ENCODE measurements at regions not wholly inside any gene's neighbourhood (a gene's known extent, or its start where the extent isn't known, plus 50 kb on each side); places are given as distances from the start of the nearest gene placed in this dataset.

DNA sequence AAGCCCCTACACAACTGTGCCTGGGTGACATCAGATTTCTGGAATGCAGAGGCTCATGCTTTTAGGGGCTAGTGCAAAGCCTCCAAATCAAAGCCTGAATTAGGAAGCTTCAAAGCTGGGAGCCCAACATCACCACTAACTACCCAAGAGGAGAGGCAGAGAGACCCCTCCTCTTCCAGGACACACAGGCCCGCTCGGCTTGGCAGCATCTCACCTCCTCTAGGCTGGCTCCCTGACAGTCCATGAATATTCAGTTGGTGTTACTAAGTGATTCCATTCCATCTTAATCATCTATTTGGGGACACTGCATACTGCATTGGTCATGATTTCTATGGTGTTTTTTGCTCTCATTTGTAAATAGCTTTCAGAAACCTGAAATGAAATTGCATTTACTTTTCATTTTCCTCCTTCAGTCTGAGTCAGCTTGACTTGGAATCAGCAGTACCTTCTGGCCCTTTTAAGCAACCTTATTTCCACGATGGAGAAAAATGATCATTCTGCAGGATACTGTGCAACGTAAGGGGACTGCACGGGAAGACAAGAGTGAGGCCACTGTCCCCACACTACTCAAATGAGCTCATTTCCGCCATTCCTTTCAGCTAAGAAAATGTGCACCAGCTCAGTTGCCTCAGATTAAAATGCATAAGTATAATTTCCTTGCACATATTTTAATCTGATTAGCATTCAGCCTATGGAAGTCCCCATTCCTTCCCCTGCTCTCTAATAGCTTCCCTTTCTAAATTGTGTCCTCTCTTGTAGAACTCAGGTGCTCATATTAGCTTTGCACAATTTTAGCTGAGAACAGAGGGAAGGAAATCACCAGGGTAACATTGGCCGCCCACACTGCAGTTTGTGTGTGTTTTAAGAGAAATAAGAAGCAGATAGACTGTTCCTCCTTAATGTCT is 219.9 kb downstream of the RFC3 start:
- FAIRE-seq (no peak), DNase-seq (ENCODE audit: low spot score) (no peak)

DNA sequence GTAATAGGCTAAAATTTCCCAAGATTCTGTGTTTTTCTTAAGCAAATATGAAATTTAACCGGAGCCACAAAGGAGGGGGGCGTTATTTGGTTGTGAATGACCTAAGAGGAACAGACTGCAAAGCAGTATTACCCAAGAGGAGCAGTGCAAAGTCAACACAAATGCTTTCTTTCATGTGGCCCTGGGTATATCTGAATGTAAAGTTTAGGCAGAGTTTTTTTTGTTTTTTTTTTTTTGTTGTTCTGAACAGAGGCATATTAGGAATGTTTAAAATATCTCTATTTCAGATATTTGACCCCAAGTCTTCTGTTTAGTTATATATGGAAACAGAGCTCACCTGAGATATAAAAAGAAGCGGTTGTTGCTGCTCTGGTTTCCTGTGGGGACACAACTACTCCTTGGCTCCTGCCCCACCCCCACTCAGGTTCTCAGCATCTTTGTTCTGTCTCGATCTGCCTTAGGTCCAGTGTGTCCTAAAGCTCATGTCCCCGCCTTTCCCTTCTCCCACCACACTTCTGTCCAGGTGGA is 220.7 kb downstream of the RFC3 start:
- no peak for DNase-seq (ENCODE audit: low spot score)
- FAIRE-seq: no peak

DNA sequence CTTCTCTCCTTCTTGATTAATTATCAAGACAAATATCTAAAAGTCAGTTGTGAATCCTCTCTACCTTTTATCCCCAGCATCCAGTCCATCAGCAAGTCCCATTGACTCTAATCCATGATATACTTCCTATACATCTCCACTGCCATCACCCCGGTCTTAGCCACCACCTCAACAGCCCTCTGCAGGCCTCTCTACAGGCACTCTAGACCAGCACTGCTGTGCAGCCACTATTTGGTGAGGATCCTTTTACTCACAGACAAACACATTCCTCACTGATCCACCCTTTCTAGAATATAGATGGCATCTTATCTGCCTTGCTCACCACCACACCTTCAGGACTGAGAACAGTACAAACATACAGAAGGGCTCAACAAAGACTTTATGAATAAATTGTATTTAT is 221.7 kb downstream of the RFC3 start:
- no peak for DNase-seq (ENCODE audit: low spot score)
- FAIRE-seq: no peak

DNA sequence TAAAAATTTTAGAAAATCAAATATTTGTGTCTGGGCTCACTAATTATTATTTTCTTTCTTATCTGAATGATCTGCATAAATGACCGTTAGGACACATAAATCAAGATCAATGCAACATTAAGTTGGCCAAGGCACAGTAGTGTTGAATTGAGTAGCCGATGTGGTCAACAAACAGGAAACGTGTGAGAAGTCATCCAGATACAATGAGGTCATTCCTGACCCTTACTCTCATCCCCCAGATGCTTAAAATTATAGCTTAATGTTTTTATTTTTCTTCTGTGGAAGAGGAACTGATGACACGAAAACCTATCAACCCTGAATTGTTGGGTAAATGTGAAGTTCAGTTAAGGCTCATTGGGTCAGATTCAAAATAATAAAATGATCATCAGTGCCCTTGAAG is 222.9 kb downstream of the RFC3 start:
- FAIRE-seq (no peak), DNase-seq (ENCODE audit: low spot score) (no peak)

DNA sequence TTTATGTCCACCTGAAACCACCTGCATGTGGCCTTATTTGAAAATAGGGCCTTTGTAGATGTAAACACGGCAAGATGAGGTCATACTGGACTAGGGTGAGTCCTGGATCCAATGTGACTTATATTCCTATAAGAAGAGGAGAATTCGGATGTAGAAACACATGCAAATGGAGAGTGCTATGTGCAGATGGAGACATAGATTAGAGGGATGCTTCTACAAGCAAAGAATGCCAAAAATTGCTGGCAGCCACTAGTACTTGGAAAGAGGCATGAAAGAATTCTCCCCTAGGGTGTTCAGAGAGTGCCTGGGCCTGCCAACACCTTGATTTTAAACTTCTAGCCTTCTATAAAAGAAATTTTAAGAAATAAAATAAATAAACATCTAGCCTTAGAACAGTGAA is 226.1 kb downstream of the RFC3 start:
- FAIRE-seq (no peak), DNase-seq (ENCODE audit: low spot score) (no peak)

DNA sequence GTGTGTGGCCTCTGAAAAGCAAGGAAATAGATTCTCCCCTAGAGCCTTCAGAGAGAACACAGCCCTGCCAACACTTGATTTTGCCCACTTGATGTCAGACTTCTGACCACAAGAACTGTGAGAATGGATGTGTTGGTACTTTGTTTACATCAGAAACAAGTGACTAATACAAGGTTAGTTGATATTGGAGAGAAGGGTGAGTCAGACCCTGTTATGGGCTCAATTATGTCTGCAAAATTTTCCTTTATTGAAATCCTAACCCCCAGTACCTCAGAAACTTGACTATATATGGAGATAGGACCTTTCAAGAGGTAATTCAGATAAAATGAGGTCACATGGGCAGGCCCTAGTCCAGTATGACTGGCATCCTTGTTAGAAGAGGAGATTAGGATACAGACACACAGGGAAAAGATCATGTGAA is 226.7 kb downstream of the RFC3 start:
- no peak for DNase-seq (ENCODE audit: low spot score)
- FAIRE-seq: no peak

DNA sequence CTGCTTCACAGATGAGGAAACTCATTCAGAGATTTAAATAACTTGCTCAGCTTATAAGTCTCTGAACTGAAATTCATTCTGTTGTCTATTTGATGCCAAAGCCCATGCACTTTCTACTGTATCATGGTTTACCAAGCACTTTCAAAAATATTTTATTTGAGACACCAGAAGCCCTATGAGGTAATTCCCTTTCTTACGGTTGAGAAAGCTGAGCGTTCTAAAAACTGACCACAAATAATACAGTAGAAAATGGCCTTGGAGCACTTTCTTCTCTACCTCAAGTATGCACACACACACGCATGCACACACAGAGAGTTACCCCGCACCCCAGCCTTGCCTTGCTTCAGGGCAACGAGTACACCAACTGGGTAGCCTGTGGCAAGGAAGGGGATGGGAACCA is 228.5 kb downstream of the RFC3 start:
- DNase-seq (ENCODE audit: low spot score): no peak
- FAIRE-seq: no peak

DNA sequence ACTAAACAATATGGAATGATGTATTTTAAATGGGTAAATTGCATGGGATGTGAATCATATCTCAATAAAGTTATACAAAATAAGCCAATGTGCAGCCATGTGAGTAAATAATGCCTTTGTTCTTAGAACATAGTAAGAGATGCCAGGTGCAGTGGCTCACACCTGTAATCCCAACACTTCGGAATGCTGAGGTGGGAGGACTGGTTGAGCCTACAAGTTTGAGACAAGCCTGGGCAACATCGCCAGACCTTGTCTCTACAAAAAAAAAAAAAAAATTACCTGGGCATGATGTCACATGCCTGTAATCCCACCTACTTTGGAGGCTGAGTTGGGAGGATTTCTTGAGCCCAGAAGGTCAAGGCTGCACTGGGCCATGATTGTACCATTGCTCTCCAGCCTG is 230.7 kb downstream of the RFC3 start:
- FAIRE-seq (no peak), DNase-seq (ENCODE audit: low spot score) (no peak)

DNA sequence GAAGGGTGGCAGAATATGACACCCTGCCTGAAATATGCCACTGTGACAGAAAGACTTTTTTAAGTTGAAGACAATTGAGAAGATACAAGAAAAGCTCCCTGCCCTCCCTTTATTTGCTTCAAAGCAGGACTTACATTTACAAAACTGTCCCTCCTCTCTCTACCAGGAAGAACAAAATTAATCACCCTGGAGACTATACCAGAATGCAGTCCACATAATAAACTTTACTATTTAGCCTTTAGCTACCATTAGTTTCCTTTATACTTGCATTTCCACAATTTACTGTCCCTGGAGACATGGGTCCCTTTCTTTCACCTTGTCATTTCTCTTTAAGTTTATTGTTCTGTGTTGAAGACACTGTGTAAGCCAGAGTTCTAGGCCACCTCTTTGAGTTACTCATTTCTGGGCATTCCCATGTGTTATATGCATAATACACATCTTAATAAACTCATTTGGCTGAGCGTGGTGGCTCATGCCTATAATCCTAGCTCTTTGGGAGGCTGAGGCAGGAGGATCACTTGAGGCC is 238.8 kb downstream of the RFC3 start:
- FAIRE-seq (no peak), DNase-seq (ENCODE audit: low spot score) (no peak)

DNA sequence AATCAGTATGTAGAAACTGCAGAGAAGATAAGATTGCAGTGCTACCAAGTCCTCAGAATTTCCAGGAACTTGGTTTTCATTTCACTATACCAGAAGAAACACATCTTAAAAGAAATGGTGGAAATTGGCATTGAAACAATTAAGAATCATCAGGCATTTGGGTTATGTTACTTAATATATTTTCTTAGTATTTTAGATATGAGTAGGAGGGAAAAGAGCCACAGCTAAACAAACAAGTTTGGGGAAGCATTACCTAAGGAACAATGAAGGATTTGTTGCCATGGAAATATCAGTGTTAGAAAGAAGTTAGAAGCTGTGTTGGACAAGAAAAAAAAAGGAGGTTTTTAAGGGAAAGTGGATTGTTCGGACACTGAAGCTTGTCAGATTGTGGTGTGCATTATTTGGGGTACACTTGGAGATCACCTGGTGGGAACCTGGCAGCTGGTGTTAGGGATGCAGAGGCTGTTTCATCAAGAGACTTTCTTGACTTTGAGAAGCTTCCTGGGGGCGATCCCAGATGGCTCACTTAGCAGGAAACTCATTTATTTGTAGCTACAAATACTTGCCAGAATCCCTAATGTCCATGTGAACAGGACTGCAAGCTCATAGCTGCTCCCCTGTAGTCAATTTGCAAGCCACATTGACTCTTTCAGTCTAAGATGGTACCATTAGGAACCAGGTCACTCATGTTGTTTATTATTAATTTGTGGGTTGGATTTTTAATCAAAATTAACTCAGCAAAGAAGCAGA is 246.7 kb downstream of the RFC3 start:
- DNase-seq (ENCODE audit: low spot score) (no peak), FAIRE-seq (no peak)

DNA sequence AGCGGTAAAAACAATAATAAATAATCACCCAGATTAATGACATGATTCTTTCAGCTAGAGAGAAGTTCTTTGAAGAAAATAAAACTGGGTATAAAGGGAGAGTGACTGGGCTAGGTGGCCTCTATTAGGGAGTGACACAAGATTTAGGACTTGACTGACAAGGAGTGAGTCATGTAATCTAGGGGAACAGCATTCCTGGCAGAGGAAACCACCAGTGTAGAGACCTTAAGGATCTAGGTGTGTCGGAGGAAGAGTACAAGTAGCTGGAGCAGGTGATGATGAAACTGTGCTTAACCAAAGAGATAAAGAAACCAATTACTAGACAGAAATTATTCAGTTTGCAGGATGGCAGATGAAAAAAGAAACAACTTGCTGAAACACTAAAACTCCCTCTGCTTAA is 248.0 kb downstream of the RFC3 start:
- no peak for DNase-seq (ENCODE audit: low spot score)
- FAIRE-seq: no peak

DNA sequence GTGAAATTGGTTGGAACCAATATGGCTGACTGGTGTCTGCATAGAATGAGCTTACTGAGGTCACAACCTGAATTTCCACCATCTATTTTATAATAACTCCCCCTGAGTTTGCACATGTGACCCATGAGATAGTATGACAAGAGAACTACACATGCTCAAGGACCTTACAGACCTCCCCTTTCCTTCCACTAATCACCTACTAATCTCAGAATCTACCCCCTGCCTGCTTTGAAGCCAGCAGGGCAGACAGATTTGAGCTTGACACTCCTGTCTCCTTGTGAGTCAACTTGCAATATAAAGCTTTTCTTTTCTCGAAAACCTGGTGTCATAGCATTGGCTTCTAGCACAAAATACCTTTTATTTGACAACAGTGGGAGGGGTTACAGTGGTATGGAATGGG is 248.4 kb downstream of the RFC3 start:
- DNase-seq (ENCODE audit: low spot score) (no peak), FAIRE-seq (no peak)

DNA sequence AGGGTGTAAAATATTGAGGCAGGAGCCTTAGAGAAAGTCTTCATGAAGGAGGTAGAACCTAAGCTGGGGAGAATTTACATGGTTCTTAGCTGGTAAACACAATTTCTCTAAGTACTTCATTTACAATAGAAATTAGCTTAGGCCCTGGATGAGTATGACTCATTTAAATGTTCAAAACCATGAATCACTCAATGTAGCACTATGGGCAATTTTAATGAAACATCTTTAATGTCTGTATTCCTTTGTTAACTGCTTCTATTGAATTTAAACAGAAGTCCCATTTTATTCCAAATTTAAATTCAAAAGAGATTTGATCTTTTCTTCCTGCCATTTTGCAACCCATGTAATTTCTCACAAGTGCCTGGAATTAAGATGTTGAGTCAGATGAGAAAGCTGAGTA is 252.1 kb downstream of the RFC3 start:
- no peak for DNase-seq (ENCODE audit: low spot score)
- no peak for FAIRE-seq

DNA sequence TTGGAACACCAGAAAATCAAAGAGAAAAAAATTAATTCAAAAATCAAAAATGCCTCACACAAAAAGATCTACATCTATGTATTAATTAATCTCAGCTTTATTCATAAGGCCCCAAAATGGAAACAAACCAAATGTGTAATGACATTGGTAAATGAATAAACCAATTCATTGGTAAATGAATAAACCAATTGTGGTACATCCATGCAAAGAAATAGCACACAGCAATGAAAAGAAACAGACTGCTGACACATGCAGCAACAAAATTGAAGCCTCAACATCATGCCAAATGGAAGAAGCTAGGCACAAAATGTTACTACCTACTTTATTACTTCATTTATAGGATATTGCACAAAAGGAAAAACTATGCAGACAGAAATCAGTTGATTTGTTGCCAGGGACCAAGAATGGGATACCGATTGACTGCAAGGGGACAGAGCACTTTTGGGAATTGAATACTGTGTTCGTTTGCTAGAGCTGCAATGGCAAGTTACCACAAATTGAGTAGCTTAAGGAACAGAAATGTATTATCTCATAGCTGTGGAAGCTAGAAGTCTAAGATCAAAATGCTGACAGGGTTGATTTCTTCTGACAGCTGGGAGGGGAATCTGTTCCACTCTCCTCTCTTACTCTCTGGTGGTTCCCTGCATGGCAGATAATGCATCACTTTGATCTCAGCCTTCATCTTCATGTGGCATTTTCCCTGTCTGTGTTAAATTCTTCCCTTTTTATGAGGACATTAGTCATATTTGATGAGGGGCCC is 252.8 kb downstream of the RFC3 start:
- DNase-seq (ENCODE audit: low spot score) (no peak), FAIRE-seq (no peak)

DNA sequence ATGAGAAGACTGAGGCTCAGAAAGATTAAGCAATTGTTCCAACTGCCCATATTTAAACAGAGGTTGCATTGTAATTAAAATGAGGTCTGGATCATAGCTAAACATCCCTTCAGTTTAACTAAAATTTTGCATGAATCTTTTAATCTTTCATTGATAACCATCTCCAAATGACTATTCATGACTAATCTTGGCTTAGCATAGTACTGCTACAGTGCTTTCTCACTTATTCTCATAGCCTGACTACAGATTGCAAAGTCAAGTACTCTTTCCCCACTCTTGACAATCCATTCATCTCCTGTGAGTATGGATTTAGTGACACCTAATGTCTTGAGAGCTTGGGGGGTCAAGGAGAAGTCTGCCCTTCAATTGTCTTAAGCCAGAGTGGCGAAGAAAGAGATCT is 258.4 kb downstream of the RFC3 start:
- DNase-seq (ENCODE audit: low spot score) (no peak), FAIRE-seq (no peak)

DNA sequence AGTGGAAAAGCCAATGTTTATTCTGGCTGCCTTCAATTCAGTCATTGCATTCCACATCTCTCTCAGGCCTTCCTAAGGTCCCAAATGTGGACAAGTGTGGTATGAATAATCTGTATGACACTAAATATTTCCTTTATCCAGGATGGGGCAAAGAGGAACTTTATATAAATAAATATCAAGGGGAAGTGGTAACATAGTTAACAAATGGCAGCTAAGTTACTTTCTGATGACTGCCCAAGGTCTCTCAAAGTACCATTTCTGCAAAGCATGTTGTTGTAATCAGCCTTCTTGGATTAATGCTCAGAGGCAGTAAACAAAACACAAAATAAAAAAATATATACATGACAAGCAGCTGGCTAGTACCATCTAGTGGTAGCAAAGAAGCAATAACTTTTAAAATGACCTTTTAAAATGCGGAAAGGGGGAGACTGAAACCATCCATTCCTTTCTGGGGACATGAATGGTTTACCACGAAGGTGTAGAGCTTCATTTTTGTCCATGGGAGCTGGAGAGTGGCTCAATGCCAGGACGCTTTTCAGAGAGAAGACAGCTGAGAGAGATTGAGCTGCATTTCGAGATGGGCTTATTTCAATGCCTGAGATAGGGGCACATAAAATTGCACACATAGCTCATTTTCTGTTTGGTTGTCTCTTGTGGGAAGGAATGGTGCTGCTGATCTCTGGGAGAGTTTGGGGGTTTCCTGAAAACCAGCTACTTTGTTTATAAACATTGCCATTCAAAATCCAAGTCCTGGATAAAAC is 259.2 kb downstream of the RFC3 start:
- DNase-seq (ENCODE audit: low spot score) (peak; percentile 7), FAIRE-seq (no peak)

DNA sequence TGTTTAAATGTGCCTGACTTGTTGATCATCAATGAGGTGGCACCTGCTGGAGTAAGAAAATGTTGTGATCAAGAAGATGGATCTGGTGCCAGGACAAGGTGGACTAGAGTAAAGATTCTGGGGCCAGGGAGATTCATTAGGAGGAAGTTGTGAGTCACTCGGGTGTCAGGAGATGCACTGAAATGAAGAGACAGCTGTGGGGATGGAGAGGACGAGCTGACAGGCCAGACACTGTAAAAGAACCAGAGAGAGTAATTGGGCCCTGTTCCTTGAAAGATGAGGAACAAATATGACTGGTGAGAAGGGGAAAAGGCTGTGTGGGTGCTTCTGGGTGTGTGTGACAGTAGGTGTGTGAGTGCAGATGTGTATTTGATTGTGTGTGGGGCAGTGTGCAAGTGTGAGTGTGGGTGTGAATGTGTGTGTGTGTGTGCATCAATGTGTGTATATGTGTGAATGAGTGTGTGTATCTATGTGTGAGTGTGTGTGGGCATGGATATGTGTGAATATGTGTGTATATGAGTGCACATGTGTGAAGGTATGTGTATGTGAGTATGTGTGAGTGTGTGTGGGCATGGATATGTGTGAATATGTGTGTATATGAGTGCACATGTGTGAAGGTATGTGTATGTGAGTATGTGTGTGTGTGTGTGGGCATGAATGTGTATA is 260.5 kb downstream of the RFC3 start:
- FAIRE-seq: no peak
- no peak for DNase-seq (ENCODE audit: low spot score)

DNA sequence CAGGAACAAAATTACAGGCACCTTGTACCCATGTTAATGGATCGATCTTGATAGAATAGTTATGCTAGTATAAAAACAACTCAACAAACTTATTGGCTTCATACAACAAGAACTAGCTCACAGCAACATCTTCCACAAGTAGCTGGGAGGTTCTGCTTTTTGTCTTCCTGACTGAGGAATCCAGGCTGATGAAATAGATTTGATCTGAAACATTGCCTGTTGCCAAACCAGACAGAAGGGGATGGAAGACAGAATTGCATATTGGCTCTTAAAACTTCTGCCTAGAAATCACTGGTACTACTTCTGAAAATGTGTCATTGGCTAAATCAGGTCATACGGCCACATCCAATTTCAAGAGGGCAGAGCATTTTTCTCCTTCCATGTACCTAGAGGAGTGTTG is 267.3 kb downstream of the RFC3 start:
- FAIRE-seq: no peak
- DNase-seq (ENCODE audit: low spot score): no peak

DNA sequence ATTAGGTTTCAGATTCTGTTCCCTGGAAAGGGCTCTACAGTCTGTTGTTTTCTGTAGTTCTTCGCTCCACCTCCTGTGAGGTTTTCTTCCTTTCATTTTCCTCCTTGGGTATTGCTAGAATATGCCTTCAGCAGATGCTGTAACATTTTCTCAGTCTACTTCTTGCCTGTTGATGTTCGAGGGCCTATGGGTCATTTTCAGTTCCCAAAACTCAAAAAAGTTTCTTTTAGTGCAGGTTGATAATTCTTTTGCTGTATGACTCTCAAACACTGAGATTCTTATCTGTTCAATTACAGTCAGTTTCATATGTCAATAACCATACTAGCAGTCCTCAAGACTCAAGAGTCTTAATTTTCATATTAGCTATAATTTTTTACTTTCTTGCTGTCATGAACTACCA is 268.3 kb downstream of the RFC3 start:
- DNase-seq (ENCODE audit: low spot score): no peak
- FAIRE-seq: no peak

DNA sequence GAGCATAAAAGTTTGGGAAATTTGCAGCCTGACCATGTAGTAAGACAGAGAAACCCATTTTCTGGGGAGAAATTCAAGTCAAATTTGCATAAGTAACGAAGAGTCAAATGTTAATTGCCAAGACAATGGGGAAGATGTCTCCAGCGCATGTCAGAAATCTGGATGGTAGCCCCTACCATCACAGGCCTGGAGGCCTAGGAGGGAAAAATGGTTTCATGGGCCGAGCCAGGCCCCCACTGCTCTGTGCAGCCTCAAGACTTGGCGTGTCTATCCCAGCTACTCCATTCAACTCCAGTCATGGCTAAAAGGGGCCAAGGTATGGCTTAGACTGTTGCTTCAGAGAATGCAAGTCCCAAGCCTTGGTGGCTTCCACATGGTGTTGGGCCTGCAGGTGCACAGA is 269.8 kb downstream of the RFC3 start:
- FAIRE-seq: no peak
- no peak for DNase-seq (ENCODE audit: low spot score)
